Fibroblast of the aortic adventitia (primary cell): ENCODE measurements at regions not wholly inside any gene's neighbourhood (a gene's known extent, or its start where the extent isn't known, plus 50 kb on each side); places are given as distances from the start of the nearest gene placed in this dataset.

Experiments used
- DNase-seq: peaks from one replicate; pipeline ENCODE4 v3.0.0-alpha.2; 2010; ENCODE audit warnings: low read depth
- H3K4me3 ChIP-seq: 2 replicates; pipeline ENCODE4 v1.5.1; 2011; ENCODE audit warnings: low read depth, mild to moderate bottlenecking, control low read depth, low read length, moderate library complexity
- CTCF ChIP-seq: IDR thresholded peaks from 2 replicates; pipeline ENCODE4 v1.5.1; 2011; ENCODE audit warnings: mild to moderate bottlenecking, low read length, control low read depth, inconsistent platforms; ENCODE audit not compliant: insufficient read depth

DNA sequence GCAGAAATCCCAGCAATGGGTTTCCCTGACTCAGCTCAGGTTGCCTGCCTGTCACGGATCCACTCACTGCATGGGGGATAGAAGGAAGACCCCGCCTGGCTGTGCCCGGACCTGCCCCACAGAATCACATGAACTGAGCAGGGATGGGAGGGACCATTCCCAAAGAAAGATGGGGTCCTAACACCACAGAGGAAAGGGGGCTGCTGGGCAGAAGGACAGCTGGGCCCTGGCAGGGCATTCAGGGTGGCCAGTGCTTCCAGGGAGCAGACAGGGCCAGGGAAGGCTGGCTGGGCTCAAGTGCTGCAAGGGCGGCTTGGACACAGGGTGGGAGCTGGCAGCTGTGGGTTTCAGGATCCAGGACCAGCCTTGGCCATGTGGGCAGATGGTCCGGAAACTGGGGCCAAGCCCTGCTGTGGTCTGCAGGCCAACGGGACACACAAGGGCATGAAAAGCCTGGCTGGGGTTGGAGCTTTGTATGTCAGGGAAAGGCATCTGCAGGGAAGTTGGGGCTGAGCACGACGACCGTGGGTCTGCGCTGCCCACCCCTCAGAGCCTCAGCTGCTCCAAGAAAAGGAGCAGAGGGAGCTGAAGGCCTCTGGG is 723.9 kb downstream of the PTPRU start:
- H3K4me3 ChIP-seq = no peak overlapping the region
- no peak for DNase-seq
- TF ChIP-seq CTCF = no peak

- H3K4me3 ChIP-seq = no peak overlapping the region
- DNase-seq = no peak
- TF ChIP-seq CTCF = no peak
These were observed 723.0 kb downstream of the PTPRU start for GRCh38 chr1:29959356-29959755.

DNA sequence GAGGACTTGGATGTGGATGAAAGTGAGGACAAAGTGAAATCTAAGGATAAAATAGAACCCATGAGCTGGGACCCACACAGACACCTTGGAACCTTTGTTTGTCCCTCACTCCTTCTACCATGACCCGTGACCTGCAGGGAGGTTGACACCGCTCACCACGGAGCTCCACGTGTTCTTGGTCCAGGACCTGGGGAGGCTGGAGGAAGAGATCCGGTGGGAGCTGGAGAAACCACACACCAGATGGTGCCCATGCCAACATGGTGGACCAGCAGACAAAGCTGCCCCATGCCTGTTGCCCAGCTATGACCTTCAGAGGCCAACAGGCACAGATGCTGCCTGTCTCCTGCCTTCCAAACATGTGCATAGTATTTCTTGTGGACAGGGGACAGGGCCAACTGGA is 721.9 kb downstream of the PTPRU start:
- DNase-seq = no peak

DNA sequence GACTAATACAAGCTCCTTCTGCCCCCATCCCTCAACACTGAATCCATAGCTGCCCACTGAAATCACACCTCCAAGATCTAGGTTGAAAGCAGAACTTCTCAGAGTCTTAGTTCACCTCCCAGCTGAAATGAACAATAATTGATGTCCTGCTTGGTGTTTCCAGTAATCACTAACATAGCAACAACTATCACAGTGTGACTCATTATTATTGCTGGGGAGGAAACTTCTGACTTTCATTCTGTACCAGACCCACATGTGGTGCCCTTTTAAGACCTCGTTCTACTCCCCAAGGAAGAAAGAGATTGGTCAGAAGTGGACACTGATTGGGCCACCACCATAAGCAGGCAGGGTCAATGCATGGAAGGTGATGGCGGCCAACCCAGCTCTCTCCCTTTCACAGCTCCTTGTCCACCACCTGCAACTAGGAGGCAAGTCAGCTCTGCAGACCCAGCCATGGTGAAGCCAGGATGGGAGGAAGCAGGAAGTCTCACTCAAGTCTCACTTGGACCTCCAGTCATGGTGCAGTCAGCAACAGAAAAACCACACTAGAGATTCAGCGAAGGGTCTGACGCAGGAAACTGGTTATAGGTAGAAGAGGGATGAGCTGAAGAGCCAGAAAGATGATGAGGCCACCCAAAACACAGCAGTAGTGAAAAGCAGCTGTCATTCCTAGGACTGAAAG is 720.2 kb downstream of the PTPRU start:
- no peak for DNase-seq
- no peak for TF ChIP-seq CTCF
- H3K4me3 ChIP-seq = no peak overlapping the region

More for the DNA sequence above, 721.9 kb downstream of the PTPRU start:
- TF ChIP-seq CTCF = no peak
- H3K4me3 ChIP-seq = no peak overlapping the region

GRCh38 chr1:29954591-29954990 is 718.3 kb downstream of the PTPRU start:
- no peak for TF ChIP-seq CTCF
- no peak overlapping the region for H3K4me3 ChIP-seq
- no peak for DNase-seq

DNA sequence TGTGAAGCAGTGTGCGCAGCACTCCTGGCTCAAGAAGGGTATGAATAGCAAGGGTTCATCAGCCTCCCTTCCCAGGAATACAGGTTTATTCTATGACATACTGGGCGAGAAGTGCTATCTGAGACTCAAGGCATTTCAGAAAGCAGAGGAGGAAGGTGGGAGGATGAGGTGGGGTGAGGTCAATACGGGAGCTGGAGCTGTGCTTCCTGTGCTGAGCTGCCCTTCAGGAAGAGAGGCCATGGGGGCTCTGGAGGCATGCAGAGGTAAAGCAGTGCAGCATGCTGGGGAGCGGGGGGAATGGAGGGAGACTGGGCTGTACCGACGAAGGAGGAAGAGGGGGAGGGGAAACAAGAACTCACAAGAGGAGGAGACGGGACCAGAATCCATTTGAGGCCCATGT is 717.6 kb downstream of the PTPRU start:
- no peak for TF ChIP-seq CTCF
- DNase-seq = no peak
- no peak overlapping the region for H3K4me3 ChIP-seq
